ENCODE measurements at regions not wholly inside any gene's neighbourhood (a gene's known extent, or its start where the extent isn't known, plus 50 kb on each side); places are given as distances from the start of the nearest gene placed in this dataset.
"Not testable (repeated sequence)": the region's sequence is repeated elsewhere in the genome, so short reads cannot be mapped to it uniquely, and the experiment has no call there.

GRCh38 chr13:81211713-81212112 is 870.8 kb upstream of the SPRY2 start:
- DNase-seq = no peak

GRCh38 chr13:81207636-81208035 is 866.7 kb upstream of the SPRY2 start:
- DNase-seq = no peak

GRCh38 chr13:81207231-81207630 is 866.3 kb upstream of the SPRY2 start:
- DNase-seq = no peak

- DNase-seq = no peak
These were observed 862.9 kb upstream of the SPRY2 start for GRCh38 chr13:81203783-81204182.

- DNase-seq = no peak
These were observed 859.0 kb upstream of the SPRY2 start for GRCh38 chr13:81199956-81200355.

- DNase-seq = no peak
These were observed 857.0 kb upstream of the SPRY2 start for GRCh38 chr13:81197966-81198365.

DNA sequence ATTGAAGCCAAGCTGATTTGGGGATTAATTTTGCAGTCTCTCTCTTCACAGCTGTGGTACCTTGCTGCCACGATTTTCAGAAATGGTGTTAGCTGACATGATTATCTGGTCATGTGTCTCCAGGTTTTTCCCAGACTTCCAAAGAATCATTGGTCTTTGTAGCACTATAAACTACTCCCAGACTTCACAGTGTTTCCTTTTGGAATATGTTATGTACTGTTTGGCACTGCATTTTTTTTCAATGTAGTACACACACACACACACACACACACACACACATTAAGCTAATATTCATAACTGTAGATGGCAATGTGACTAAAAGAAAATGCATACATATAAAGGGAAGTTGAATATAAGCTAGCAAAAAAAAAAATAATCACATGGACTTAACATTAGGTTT is 856.6 kb upstream of the SPRY2 start:
- DNase-seq = no peak

DNA sequence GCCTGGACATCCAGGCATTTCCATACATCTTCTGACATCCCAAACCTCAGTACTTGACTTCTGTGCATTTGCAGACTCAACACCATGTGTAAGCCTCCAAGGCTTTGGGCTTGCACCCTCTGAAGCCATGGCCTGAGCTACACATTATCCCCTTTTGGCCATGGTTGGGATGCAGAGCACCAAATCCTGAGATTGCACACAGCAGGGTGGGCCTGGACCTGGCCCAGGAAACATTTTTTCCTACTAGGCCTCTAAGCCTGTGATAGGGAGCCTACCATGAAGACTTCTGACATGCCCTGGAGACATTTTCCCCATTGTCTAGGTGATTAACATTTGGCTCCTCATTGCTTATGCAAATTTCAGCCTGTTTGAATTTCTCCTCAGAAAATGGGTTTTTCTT is 853.4 kb upstream of the SPRY2 start:
- no peak for DNase-seq

- DNase-seq = no peak
These were observed 843.8 kb upstream of the SPRY2 start for GRCh38 chr13:81184556-81185265.

DNA sequence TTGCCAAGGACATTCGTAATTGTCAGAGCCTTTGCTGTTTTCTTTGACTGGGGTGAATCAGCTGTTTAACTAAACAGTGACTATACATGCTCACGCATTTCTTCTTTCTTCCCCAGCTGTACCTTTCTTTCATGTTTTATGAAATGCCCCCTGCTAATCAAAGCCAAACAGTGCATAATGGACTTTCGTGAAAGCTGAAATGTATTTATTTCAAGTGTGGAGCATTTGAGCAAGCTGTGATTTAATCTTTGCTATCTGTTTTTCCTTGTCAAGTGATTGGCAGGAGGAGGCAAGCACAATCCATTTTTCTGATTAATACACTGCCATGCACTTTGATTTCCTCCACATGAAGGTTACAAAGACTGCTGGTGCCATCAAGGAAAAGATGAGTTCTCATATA is 831.7 kb upstream of the SPRY2 start:
- no peak for DNase-seq

GRCh38 chr13:81171065-81171647 is 830.2 kb upstream of the SPRY2 start:
- peak; percentile 2 for DNase-seq

DNA sequence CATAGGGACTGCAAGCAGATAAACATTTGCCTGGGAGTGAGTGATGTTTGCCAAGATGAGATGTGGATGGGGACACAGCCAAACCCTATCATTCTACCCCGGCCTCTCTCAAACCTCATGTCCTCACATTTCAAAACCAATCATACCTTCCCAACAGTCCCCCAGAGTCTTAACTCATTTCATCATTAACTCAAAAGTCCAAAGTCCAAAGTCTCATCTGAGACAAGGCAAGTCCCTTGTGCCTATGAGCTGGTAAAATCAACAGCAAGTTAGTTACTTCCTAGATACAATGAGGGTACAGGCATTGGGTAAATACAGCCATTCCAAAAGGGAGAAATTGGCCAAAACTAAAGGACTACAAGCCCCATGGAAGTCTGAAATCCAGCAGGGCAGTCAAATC is 822.9 kb upstream of the SPRY2 start:
- DNase-seq = not testable (repeated sequence)

DNA sequence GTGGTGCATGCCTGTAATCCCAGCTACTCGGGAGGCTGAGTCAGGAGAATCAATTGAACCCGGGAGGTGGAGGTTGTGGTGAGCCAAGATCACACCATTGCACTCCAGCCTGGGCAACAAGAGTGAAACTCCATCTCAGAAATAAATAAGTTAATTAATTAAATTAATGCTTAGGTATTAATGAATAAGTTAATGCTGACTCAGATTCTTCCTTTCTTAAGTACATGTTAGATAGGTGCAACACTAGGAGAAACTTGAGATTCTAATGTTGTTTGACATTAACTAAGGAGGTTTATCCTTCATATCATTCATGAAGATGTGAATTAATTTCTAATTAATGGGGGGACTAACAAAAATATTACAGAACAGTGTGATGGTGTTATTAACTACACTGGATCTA is 812.6 kb upstream of the SPRY2 start:
- DNase-seq = no peak

GRCh38 chr13:81148822-81149221 is 807.9 kb upstream of the SPRY2 start:
- DNase-seq = no peak

GRCh38 chr13:81146576-81146975 is 805.6 kb upstream of the SPRY2 start:
- not testable (repeated sequence) for DNase-seq

GRCh38 chr13:81142306-81142999 is 801.5 kb upstream of the SPRY2 start:
- DNase-seq = no peak

DNA sequence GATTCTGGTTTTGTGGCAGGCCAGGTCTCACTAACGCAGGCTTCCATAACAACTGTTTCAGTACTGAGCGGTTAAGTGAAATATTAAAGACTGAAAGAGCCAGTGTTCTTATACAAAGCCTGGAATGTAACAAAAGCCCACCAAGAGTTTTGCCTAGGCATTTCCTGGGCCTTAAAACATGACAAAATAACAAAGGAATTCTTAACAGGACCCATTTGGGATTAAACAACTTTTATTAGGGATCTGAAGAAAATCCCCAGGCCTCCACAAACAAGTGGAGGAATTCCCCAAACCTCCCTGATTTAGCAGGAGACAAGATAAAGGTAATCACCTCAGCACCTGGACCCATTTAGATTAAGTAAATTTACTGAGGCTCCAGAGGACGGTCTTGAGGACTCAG is 799.7 kb upstream of the SPRY2 start:
- no peak for DNase-seq

DNA sequence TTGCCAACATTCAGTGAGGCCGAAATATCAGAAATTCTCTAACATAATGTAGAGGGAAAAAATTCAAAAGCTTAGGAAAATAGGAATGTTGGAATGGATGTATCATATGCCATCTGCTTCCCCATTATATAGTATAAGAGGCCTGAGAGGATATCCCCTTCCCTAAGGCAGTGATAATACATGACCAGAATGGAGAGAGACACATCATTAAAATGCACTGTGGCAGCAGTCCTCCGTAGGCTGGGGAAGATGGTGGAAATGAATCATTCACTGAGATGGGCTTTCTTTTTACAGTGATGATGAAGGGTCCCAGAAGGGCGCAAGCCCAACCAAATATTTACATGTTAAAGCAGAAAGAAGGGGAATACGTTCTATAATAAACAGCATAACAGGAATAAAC is 799.1 kb upstream of the SPRY2 start:
- DNase-seq = peak; percentile 9

GRCh38 chr13:81138353-81138980 is 797.5 kb upstream of the SPRY2 start:
- DNase-seq = no peak

GRCh38 chr13:81133066-81133465 is 792.1 kb upstream of the SPRY2 start:
- DNase-seq = no peak

- no peak for DNase-seq
These were observed 776.5 kb upstream of the SPRY2 start for GRCh38 chr13:81117416-81117815.

DNA sequence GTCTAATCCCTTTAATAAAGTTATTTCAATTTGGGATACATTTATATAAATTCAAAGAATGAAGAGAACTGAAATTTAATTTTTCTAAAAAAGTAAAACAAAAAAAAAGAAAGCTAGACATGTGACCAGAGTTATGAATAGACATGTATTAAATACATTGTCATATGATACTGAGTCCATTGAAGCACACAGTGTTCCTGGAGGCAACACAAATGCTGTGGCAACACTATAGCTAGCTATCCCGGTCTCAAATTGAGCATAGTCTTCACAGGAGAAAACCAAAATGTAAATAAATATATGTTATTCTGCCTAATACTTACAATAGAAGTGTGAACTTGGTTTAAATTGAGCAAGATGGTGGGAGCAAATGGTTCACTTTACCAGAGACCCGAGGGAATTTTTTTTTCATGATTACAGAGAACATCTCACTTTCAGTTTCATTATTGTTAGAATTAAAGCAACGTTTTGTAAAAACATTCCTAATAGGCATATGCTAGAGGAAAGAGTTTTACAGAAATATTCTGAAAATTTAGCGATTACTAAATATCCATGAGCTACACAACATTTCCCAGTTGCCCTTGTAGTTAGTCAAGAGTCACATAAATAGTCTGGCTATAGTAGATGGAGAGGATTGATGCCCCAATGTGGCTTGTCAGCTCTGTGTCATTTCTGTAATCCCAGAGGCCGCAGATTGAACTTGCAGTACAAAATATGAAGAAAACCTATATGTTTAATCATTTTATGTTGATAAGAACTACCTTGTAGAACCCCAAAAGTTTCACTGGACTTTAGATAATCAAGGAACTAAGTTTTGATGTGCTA is 775.7 kb upstream of the SPRY2 start:
- DNase-seq = no peak
